ENCODE measurements at regions not wholly inside any gene's neighbourhood (a gene's known extent, or its start where the extent isn't known, plus 50 kb on each side); places are given as distances from the start of the nearest gene placed in this dataset.

- intact Hi-C loops (cut with micrococcal nuclease) = no loop called here
Observed at GRCh38 chr5:4625206-4625896, 514.8 kb upstream of the ADAMTS16 start.

- intact Hi-C loops (cut with micrococcal nuclease) = no loop called here
Observed at GRCh38 chr5:4627131-4627530, 513.0 kb upstream of the ADAMTS16 start.

GRCh38 chr5:4627929-4628328 is 512.2 kb upstream of the ADAMTS16 start:
- intact Hi-C loops (cut with micrococcal nuclease) = no loop called here

GRCh38 chr5:4628645-4629385 is 511.3 kb upstream of the ADAMTS16 start:
- intact Hi-C loops (cut with micrococcal nuclease) = no loop called here

GRCh38 chr5:4630031-4630430 is 510.1 kb upstream of the ADAMTS16 start:
- intact Hi-C loops (cut with micrococcal nuclease) = no loop called here

- intact Hi-C loops (cut with micrococcal nuclease) = no loop called here
Observed at GRCh38 chr5:4634342-4634741, 505.8 kb upstream of the ADAMTS16 start.

GRCh38 chr5:4636378-4636777 is 503.8 kb upstream of the ADAMTS16 start:
- intact Hi-C loops (cut with micrococcal nuclease) = no loop called here

GRCh38 chr5:4639946-4640345 is 500.2 kb upstream of the ADAMTS16 start:
- intact Hi-C loops (cut with micrococcal nuclease) = no loop called here

- intact Hi-C loops (cut with micrococcal nuclease) = no loop called here
Observed at GRCh38 chr5:4640795-4641194, 499.3 kb upstream of the ADAMTS16 start.

- intact Hi-C loops (cut with micrococcal nuclease) = no loop called here
Observed at GRCh38 chr5:4642525-4642924, 497.6 kb upstream of the ADAMTS16 start.

GRCh38 chr5:4643190-4643589 is 496.9 kb upstream of the ADAMTS16 start:
- intact Hi-C loops (cut with micrococcal nuclease) = no loop called here

GRCh38 chr5:4643960-4644359 is 496.2 kb upstream of the ADAMTS16 start:
- intact Hi-C loops (cut with micrococcal nuclease) = no loop called here

- intact Hi-C loops (cut with micrococcal nuclease) = no loop called here
Observed at GRCh38 chr5:4646715-4647375, 493.3 kb upstream of the ADAMTS16 start.

- intact Hi-C loops (cut with micrococcal nuclease) = no loop called here
Observed at GRCh38 chr5:4647955-4648354, 492.2 kb upstream of the ADAMTS16 start.

GRCh38 chr5:4651806-4652565 is 488.1 kb upstream of the ADAMTS16 start:
- intact Hi-C loops (cut with micrococcal nuclease) = no loop called here

- intact Hi-C loops (cut with micrococcal nuclease) = no loop called here
Observed at GRCh38 chr5:4653475-4653874, 486.7 kb upstream of the ADAMTS16 start.

GRCh38 chr5:4659851-4660250 is 480.3 kb upstream of the ADAMTS16 start:
- intact Hi-C loops (cut with micrococcal nuclease) = no loop called here

GRCh38 chr5:4661326-4661725 is 478.8 kb upstream of the ADAMTS16 start:
- intact Hi-C loops (cut with micrococcal nuclease) = no loop called here

GRCh38 chr5:4661836-4662235 is 478.3 kb upstream of the ADAMTS16 start:
- intact Hi-C loops (cut with micrococcal nuclease) = no loop called here

- intact Hi-C loops (cut with micrococcal nuclease) = no loop called here
Observed at GRCh38 chr5:4662756-4663155, 477.4 kb upstream of the ADAMTS16 start.

- intact Hi-C loops (cut with micrococcal nuclease) = no loop called here
Observed at GRCh38 chr5:4665911-4666310, 474.2 kb upstream of the ADAMTS16 start.

GRCh38 chr5:4674166-4674565 is 466.0 kb upstream of the ADAMTS16 start:
- intact Hi-C loops (cut with micrococcal nuclease) = no loop called here
